Left ventricle myocardium inferior (tissue), 1 donor: ENCODE measurements at regions not wholly inside any gene's neighbourhood (a gene's known extent, or its start where the extent isn't known, plus 50 kb on each side); places are given as distances from the start of the nearest gene placed in this dataset.

ENCODE experiments used
- DNase-seq: peaks from one replicate; pipeline ENCODE4 v3.0.0-alpha.2; 2020
- H3K27ac ChIP-seq: fragments of 200-600 bp; replicated peaks from 2 replicates; pipeline ENCODE4 v1.8.0; 2021
- H3K27me3 ChIP-seq: fragments of 200-600 bp; 2 replicates; pipeline ENCODE4 v1.8.0; 2021; ENCODE audit warnings: low read depth
- H3K36me3 ChIP-seq: fragments of 200-600 bp; 2 replicates; pipeline ENCODE4 v1.8.0; 2021
- H3K4me1 ChIP-seq: fragments of 200-600 bp; 2 replicates; pipeline ENCODE4 v1.8.0; 2021
- H3K4me3 ChIP-seq: fragments of 200-600 bp; 2 replicates; pipeline ENCODE4 v1.8.0; 2021; ENCODE audit warnings: mild to moderate bottlenecking, moderate library complexity
- H3K9me3 ChIP-seq: fragments of 200-600 bp; replicated peaks from 2 replicates; pipeline ENCODE4 v1.8.0; 2021
- intact Hi-C: fragments of 100-400 bp; cut with micrococcal nuclease; formaldehyde crosslinking; loops from one replicate; pipeline ENCODE4 v1.11.0; 2022
- TF ChIP-seq, protein P1 (sequence below): fragments of 200-600 bp; IDR thresholded peaks from 2 replicates; pipeline ENCODE4 v1.8.0; 2021; ENCODE audit warnings: antibody characterized with exemption, mild to moderate bottlenecking, borderline replicate concordance
- donor health status: DM: no; HTN: yes; CAD: no; lungs with severe emphysema.

DNA sequence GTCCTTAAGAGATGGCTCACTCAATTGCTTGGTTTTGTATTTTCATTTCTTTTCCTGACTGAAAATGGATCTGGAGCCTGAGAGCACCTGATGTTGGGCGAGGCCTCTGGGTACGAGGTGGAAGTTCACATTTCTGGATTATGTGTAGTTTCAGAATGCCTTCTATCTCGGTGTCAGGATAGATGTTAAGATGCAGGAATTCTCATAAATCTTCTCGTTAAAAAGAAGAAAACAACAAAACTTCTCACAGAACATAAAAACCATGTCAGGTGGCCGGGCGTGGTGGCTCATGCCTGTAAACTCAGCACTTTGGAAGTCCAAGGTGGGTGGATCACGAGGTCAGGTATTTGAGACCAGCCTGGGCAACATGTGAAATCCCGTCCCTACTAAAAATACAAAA lies 101.8 kb downstream of the RHOU start:
- DNase-seq: no peak
- no peaks in the 10 kb centered on the region for H3K36me3 ChIP-seq
- H3K4me3 ChIP-seq: no peak overlapping the region
- TF ChIP-seq, protein P1, sequence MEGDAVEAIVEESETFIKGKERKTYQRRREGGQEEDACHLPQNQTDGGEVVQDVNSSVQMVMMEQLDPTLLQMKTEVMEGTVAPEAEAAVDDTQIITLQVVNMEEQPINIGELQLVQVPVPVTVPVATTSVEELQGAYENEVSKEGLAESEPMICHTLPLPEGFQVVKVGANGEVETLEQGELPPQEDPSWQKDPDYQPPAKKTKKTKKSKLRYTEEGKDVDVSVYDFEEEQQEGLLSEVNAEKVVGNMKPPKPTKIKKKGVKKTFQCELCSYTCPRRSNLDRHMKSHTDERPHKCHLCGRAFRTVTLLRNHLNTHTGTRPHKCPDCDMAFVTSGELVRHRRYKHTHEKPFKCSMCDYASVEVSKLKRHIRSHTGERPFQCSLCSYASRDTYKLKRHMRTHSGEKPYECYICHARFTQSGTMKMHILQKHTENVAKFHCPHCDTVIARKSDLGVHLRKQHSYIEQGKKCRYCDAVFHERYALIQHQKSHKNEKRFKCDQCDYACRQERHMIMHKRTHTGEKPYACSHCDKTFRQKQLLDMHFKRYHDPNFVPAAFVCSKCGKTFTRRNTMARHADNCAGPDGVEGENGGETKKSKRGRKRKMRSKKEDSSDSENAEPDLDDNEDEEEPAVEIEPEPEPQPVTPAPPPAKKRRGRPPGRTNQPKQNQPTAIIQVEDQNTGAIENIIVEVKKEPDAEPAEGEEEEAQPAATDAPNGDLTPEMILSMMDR: no peak
- peaks cover 19% of the 10 kb centered on the region for H3K27me3 ChIP-seq
- no peak overlapping the region for H3K27ac ChIP-seq
- peaks cover 19% of the 10 kb centered on the region for H3K4me1 ChIP-seq
- intact Hi-C loops: no loop called here
- no peaks in the 10 kb centered on the region for H3K9me3 ChIP-seq

DNA sequence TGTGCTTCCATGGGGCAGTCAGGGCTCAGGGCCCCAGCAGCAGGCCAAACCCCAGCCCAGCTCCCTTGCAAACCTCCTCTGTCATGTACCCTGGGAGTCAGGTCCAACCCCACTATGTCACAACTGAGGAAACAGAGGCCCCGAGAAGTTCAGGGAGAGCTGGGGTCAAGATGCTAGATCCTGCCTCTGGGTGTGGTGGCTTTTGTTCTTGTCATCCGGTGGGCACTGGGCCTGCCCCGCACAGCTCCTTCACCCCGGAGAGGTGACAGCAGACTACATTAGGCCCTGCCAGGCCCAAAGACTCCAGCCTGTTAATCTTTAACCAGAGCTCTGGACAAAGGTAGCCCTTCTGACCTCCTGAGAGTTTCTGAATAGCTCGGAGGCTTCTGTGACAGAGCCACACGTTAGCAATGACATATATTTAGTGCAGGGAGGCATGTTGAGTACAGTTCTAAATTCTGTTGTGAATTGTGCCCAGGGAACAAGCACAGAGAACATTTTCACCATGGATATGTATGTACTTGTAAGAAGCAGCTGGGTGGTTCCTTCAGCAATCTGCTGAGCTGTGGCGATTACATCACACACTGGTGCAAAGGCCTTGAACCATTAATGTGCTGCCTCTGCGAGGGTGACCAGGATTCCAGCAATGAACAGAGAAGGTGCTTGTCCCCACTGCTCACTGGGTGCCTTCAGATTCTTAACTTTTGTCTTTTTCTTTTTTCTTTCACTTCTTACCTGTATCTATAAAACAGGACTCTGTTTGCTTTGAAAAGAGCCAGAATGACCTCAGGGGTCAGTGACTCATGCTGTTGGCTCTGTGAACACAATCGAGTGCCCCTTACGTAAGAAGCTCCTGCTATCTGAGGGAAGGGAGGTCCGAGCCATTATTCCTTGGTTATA lies 102.8 kb downstream of the RHOU start:
- TF ChIP-seq, protein P1: no peak
- H3K9me3 ChIP-seq: peaks cover 8% of the 10 kb centered on the region
- H3K27me3 ChIP-seq: peaks cover 19% of the 10 kb centered on the region
- peaks cover 19% of the 10 kb centered on the region for H3K4me1 ChIP-seq
- H3K36me3 ChIP-seq: no peaks in the 10 kb centered on the region
- intact Hi-C loops: no loop called here
- no peak overlapping the region for H3K4me3 ChIP-seq
- DNase-seq: no peak
- H3K27ac ChIP-seq: peak overlapping the region; percentile 62

DNA sequence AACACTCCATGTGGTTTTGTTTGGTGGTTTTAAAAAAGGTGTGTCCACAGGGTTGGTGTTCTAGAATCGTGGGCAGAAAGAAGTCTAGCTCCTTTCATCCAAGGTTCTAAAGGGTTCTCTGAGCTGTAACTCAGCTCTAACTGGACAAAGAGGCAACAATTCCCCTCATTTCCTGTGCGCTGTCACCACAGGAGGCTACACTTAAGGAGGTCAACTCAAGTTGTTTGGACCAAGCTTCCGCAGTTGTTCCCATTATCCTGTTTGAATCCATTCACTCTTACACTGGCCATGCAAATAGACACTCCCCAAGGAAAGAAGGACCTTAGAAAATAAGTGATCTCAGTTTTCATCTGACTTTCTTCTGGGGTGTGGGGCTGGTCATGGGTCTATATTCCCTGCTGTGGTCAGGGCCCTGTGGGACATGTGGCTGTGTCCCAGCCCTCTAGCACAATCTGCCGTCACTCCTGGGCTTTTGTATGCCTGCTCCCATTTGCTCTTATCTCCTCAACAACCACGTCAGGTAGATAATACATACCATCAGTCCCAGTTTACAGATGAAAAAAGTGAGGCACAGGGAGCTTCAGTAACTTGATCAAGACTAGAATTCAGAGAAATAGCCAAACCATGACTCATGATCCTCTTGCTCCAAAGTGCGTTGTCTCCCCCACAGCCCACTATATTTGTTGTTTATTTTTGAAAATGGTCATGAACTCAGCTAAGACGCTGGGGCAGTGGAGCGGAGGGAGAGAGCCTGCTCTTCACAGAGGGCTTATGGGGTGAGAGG lies 103.6 kb downstream of the RHOU start:
- DNase-seq: no peak
- Histone ChIP-seq H3K27me3 (peaks cover 16% of the 10 kb centered on the region), H3K36me3 (no peaks in the 10 kb centered on the region), H3K9me3 (peaks cover 8% of the 10 kb centered on the region), H3K27ac (peak overlapping the region; percentile 62), H3K4me3 (no peak overlapping the region), H3K4me1 (peaks cover 19% of the 10 kb centered on the region)
- intact Hi-C loops: no loop called here
- TF ChIP-seq, protein P1: no peak

DNA sequence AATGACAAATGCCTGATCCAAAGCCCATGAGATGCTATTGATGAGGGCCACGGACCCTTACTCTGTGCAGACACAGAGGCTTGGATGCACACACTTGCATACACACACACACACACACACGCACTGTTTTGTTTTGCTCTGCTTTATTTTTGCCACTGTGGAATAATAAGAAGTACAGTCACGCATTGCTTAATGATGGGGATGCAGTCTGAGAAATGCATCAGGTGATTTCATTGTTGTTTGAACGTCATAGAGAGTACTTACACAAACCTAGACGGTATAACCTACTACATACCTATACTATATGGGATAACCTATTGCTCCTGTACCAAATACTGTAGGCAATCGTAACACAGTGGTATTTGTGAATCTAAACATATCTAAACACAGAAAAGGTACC lies 104.4 kb downstream of the RHOU start:
- H3K36me3 ChIP-seq: no peaks in the 10 kb centered on the region
- TF ChIP-seq, protein P1: no peak
- no peak overlapping the region for H3K4me3 ChIP-seq
- H3K27me3 ChIP-seq: peaks cover 10% of the 10 kb centered on the region
- DNase-seq: no peak
- intact Hi-C loops: no loop called here
- no peak overlapping the region for H3K27ac ChIP-seq
- H3K9me3 ChIP-seq: peaks cover 8% of the 10 kb centered on the region
- peaks cover 19% of the 10 kb centered on the region for H3K4me1 ChIP-seq

DNA sequence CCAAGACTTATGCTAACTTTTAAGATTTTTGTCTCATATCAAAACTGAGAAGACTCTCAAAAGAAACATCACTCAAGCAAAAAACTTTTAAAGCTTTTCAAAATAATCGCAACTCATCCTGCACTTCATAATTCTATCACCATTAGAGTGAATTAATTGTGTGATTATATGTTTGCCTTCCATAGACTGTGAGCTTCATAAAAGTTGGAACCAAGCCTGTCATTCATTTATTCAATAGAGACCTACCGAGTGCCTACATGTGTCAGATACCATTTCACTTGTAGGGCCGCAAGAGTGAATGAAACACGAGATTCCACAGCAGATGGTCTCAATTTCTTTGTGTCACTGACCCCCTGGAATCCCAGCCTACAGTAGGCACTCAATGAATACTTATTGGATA lies 106.4 kb downstream of the RHOU start:
- intact Hi-C loops: no loop called here
- DNase-seq: no peak
- no peak overlapping the region for H3K27ac ChIP-seq

More for the DNA sequence above, 106.4 kb downstream of the RHOU start:
- Histone ChIP-seq H3K27me3 (no peaks in the 10 kb centered on the region), H3K4me1 (peaks cover 19% of the 10 kb centered on the region), H3K4me3 (no peak overlapping the region), H3K36me3 (no peaks in the 10 kb centered on the region), H3K9me3 (peaks cover 8% of the 10 kb centered on the region)
- TF ChIP-seq, protein P1: no peak
